Keratinocyte (primary cell): ENCODE measurements at regions not wholly inside any gene's neighbourhood (a gene's known extent, or its start where the extent isn't known, plus 50 kb on each side); places are given as distances from the start of the nearest gene placed in this dataset.

Experiments used
- DNase-seq: peaks from one replicate; pipeline ENCODE4 v3.0.0-alpha.2; 2011; ENCODE audit warnings: low read depth, missing footprints, low spot score
- FAIRE-seq: peaks from 2 replicates; lab custom pipeline; 2011; peaks lifted over from hg19 to GRCh38; lab: Jason Lieb, UNC
- H2AFZ ChIP-seq: 2 replicates; pipeline ENCODE4 v1.6.0; 2012; ENCODE audit warnings: low read length, control low read depth, inconsistent platforms; ENCODE audit not compliant: control insufficient read depth
- H3K27ac ChIP-seq: 2 replicates; pipeline ENCODE4 v1.5.1; 2011; ENCODE audit warnings: low read length; ENCODE audit not compliant: control insufficient read depth, insufficient read depth
- H3K27me3 ChIP-seq: 3 replicates; pipeline ENCODE4 v1.6.0; 2011; ENCODE audit warnings: low read length; ENCODE audit not compliant: control insufficient read depth, insufficient read depth; ENCODE audit errors: extremely low read depth
- H3K36me3 ChIP-seq, 2 experiments: 2 replicates in 1 of 2; 3 replicates in 1 of 2; pipeline ENCODE4 v1.5.1; 2011; ENCODE audit warnings: low read length in 2 of 2, mild to moderate bottlenecking in 1 of 2; ENCODE audit not compliant: control insufficient read depth in 2 of 2, insufficient read depth in 2 of 2; ENCODE audit errors: extremely low read depth in 1 of 2
- H3K4me1 ChIP-seq: 3 replicates; pipeline ENCODE4 v1.5.1; 2011; ENCODE audit warnings: low read length; ENCODE audit not compliant: control insufficient read depth, insufficient read depth; ENCODE audit errors: extremely low read depth
- H3K4me2 ChIP-seq: 3 replicates; pipeline ENCODE4 v1.6.0; 2011; ENCODE audit warnings: low read depth, low read length; ENCODE audit not compliant: control insufficient read depth, insufficient read depth; ENCODE audit errors: extremely low read depth
- H3K4me3 ChIP-seq, 3 experiments: fragments of 200-600 bp in 1 of 3; sonication (generic) in 1 of 3; 2 replicates in 2 of 3; 3 replicates in 1 of 3; pipeline ENCODE4 v1.5.1; 2011 to 2016; ENCODE audit warnings: low read length in 3 of 3, mild to moderate bottlenecking in 3 of 3, control low read depth in 2 of 3, inconsistent platforms in 1 of 3, low read depth in 1 of 3, mixed read lengths in 1 of 3, mixed run types in 1 of 3, moderate library complexity in 1 of 3; ENCODE audit not compliant: control insufficient read depth in 2 of 3, insufficient read depth in 2 of 3; ENCODE audit errors: extremely low read depth in 1 of 3
- H3K79me2 ChIP-seq: 2 replicates; pipeline ENCODE4 v1.6.0; 2012; ENCODE audit warnings: low read length; ENCODE audit not compliant: control insufficient read depth, insufficient read depth
- H3K9ac ChIP-seq: 3 replicates; pipeline ENCODE4 v1.6.0; 2011; ENCODE audit warnings: low read length; ENCODE audit not compliant: control insufficient read depth, insufficient read depth; ENCODE audit errors: extremely low read depth
- H3K9me1 ChIP-seq: 3 replicates; pipeline ENCODE4 v1.6.0; 2011; ENCODE audit warnings: low read length; ENCODE audit not compliant: control insufficient read depth, insufficient read depth; ENCODE audit errors: extremely low read depth
- H3K9me3 ChIP-seq: 2 replicates; pipeline ENCODE4 v1.5.1; 2012; ENCODE audit warnings: low read depth, low read length; ENCODE audit not compliant: control insufficient read depth
- H4K20me1 ChIP-seq: 3 replicates; pipeline ENCODE4 v1.6.0; 2011; ENCODE audit warnings: low read length; ENCODE audit not compliant: control insufficient read depth, insufficient read depth; ENCODE audit errors: extremely low read depth
- CTCF ChIP-seq, 3 experiments: IDR thresholded peaks in 1 of 3; conservative IDR thresholded peaks in 1 of 3; optimal IDR thresholded peaks in 1 of 3; 2 replicates in 2 of 3; 3 replicates in 1 of 3; pipeline versions ENCODE3 to v1.5.1; 2011; ENCODE audit warnings: low read length in 3 of 3, mild to moderate bottlenecking in 3 of 3, moderate library complexity in 2 of 3, control low read depth in 1 of 3, inconsistent platforms in 1 of 3; ENCODE audit not compliant: insufficient read depth in 2 of 3; ENCODE audit errors: extremely low read depth in 1 of 3
- EZH2 ChIP-seq: IDR thresholded peaks from one replicate; pipeline ENCODE4 v1.6.1; 2012; ENCODE audit warnings: inconsistent platforms, mild to moderate bottlenecking, low read length, moderate library complexity
- dilution Hi-C: fragments of 300-500 bp; cut with MboI; formaldehyde crosslinking; loops from one replicate; pipeline ENCODE4 v1.7.0; 2020; ENCODE audit warnings: low sequenced_read_pairs; ENCODE audit not compliant: extremely low pct_ligation_motif_present

GRCh38 chr10:16258291-16259040, 178.3 kb upstream of the PTER start:
- Histone ChIP-seq H3K4me2 (no peak overlapping the region), H4K20me1 (no peaks in the 10 kb centered on the region), H3K36me3 (no peaks in the 10 kb centered on the region), H3K79me2 (no peaks in the 10 kb centered on the region), H3K27ac (no peak overlapping the region), H3K4me1 (no peaks in the 10 kb centered on the region), H3K9ac (no peak overlapping the region), H3K27me3 (no peaks in the 10 kb centered on the region), H2AFZ (no peak overlapping the region), H3K9me1 (no peaks in the 10 kb centered on the region), H3K4me3 (no peak overlapping the region), H3K9me3 (no peaks in the 10 kb centered on the region)
- TF ChIP-seq CTCF (optimal IDR thresholded peaks at IDR 0.05 in 1 of 3, IDR thresholded peaks at IDR 0.05 in 1 of 3, conservative IDR thresholded peaks at IDR 0.05 in 1 of 3; ENCODE audit: extremely low read depth in 1 of 3, insufficient read depth in 2 of 3, low read length in 3 of 3) = no peak
- TF ChIP-seq EZH2 = no peak
- FAIRE-seq (no peak), DNase-seq (no peak)
- dilution Hi-C loops = no loop called here

- Histone ChIP-seq H4K20me1 (no peaks in the 10 kb centered on the region), H3K9ac (no peak overlapping the region), H3K79me2 (no peaks in the 10 kb centered on the region), H3K36me3 (no peaks in the 10 kb centered on the region), H3K27me3 (no peaks in the 10 kb centered on the region), H3K27ac (no peak overlapping the region), H3K9me3 (no peaks in the 10 kb centered on the region), H3K4me3 (no peak overlapping the region), H3K4me2 (no peak overlapping the region), H2AFZ (no peak overlapping the region), H3K9me1 (no peaks in the 10 kb centered on the region), H3K4me1 (no peaks in the 10 kb centered on the region)
- TF ChIP-seq EZH2 (no peak), CTCF (optimal IDR thresholded peaks at IDR 0.05 in 1 of 3, IDR thresholded peaks at IDR 0.05 in 1 of 3, conservative IDR thresholded peaks at IDR 0.05 in 1 of 3; ENCODE audit: extremely low read depth in 1 of 3, insufficient read depth in 2 of 3, low read length in 3 of 3) (no peak)
- FAIRE-seq (no peak), DNase-seq (no peak)
- dilution Hi-C loops = no loop called here
Measured at GRCh38 chr10:16259726-16260125, 177.1 kb upstream of the PTER start.
